ENCODE measurements at regions not wholly inside any gene's neighbourhood (a gene's known extent, or its start where the extent isn't known, plus 50 kb on each side); places are given as distances from the start of the nearest gene placed in this dataset.

GRCh38 chr5:4953576-4953975 is 186.6 kb upstream of the ADAMTS16 start:
- Histone ChIP-seq H3K9me3 (replicated peaks in 1 of 11) (no peaks in the 10 kb centered on the region), H3K27me3 (no peaks in the 10 kb centered on the region), H3K27ac (no peak overlapping the region), H4K20me1 (no peaks in the 10 kb centered on the region), H3K4me3 (no peak overlapping the region), H3K4me2 (no peak overlapping the region), H3K36me3 (no peaks in the 10 kb centered on the region), H3K9ac (no peak overlapping the region), H3K4me1 (no peaks in the 10 kb centered on the region)
- no peak for TF ChIP-seq Cebpa-rat (IDR thresholded peaks at IDR 0.05)

GRCh38 chr5:4954048-4954447 is 186.1 kb upstream of the ADAMTS16 start:
- TF ChIP-seq Cebpa-rat (IDR thresholded peaks at IDR 0.05): no peak
- Histone ChIP-seq H3K4me2 (no peak overlapping the region), H3K4me3 (no peak overlapping the region), H3K36me3 (no peaks in the 10 kb centered on the region), H3K9ac (no peak overlapping the region), H3K4me1 (no peaks in the 10 kb centered on the region), H3K9me3 (replicated peaks in 1 of 11) (no peaks in the 10 kb centered on the region), H3K27me3 (no peaks in the 10 kb centered on the region), H3K27ac (no peak overlapping the region), H4K20me1 (no peaks in the 10 kb centered on the region)

GRCh38 chr5:4963265-4963664 is 176.9 kb upstream of the ADAMTS16 start:
- H3K4me2 ChIP-seq: no peak overlapping the region
- H4K20me1 ChIP-seq: no peaks in the 10 kb centered on the region
- no peaks in the 10 kb centered on the region for H3K4me1 ChIP-seq
- no peaks in the 10 kb centered on the region for H3K36me3 ChIP-seq
- no peak overlapping the region for H3K4me3 ChIP-seq
- no peak overlapping the region for H3K27ac ChIP-seq
- no peak for TF ChIP-seq Cebpa-rat (IDR thresholded peaks at IDR 0.05)
- no peak overlapping the region for H3K9ac ChIP-seq
- no peaks in the 10 kb centered on the region for H3K9me3 ChIP-seq (replicated peaks in 1 of 11)
- no peaks in the 10 kb centered on the region for H3K27me3 ChIP-seq

GRCh38 chr5:4969351-4969750 is 170.8 kb upstream of the ADAMTS16 start:
- Histone ChIP-seq H3K4me2 (no peak overlapping the region), H3K27me3 (no peaks in the 10 kb centered on the region), H3K36me3 (no peaks in the 10 kb centered on the region), H3K4me3 (no peak overlapping the region), H3K27ac (no peak overlapping the region), H3K9me3 (replicated peaks in 1 of 11) (no peaks in the 10 kb centered on the region), H3K9ac (no peak overlapping the region), H3K4me1 (no peaks in the 10 kb centered on the region), H4K20me1 (no peaks in the 10 kb centered on the region)
- no peak for TF ChIP-seq Cebpa-rat (IDR thresholded peaks at IDR 0.05)

DNA sequence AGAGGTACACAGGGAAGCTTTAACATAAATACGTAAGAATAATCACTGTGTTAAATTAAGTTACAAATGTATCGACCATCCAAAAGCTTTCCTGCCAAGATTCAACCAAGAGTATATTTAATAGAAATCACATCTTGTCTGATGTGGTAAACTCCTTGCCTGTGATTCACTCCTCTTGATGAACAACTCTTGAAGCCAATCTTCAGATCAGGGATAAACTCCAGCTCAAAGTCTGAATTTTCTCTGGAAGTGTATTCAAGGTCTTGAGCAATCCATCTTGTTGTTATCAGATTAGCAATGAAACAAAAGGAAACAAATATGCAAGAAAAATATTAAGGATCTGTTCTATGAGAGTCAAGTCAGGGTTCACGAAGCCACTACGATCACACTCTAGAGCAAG is 170.0 kb upstream of the ADAMTS16 start:
- no peak for TF ChIP-seq Cebpa-rat (IDR thresholded peaks at IDR 0.05)
- Histone ChIP-seq H3K4me2 (no peak overlapping the region), H3K4me1 (no peaks in the 10 kb centered on the region), H3K27ac (no peak overlapping the region), H3K36me3 (no peaks in the 10 kb centered on the region), H3K9me3 (replicated peaks in 1 of 11) (no peaks in the 10 kb centered on the region), H3K9ac (no peak overlapping the region), H3K4me3 (no peak overlapping the region), H4K20me1 (no peaks in the 10 kb centered on the region), H3K27me3 (no peaks in the 10 kb centered on the region)

- TF ChIP-seq Cebpa-rat (IDR thresholded peaks at IDR 0.05): no peak
- H3K9me3 ChIP-seq (replicated peaks in 1 of 11): 0 out of 22 replicates have a peak, but pooled peaks cover 0 to 7% (median 0%) of the 10 kb centered on the region in 11 experiments
Observed at GRCh38 chr5:4976902-4977301, 163.2 kb upstream of the ADAMTS16 start.

DNA sequence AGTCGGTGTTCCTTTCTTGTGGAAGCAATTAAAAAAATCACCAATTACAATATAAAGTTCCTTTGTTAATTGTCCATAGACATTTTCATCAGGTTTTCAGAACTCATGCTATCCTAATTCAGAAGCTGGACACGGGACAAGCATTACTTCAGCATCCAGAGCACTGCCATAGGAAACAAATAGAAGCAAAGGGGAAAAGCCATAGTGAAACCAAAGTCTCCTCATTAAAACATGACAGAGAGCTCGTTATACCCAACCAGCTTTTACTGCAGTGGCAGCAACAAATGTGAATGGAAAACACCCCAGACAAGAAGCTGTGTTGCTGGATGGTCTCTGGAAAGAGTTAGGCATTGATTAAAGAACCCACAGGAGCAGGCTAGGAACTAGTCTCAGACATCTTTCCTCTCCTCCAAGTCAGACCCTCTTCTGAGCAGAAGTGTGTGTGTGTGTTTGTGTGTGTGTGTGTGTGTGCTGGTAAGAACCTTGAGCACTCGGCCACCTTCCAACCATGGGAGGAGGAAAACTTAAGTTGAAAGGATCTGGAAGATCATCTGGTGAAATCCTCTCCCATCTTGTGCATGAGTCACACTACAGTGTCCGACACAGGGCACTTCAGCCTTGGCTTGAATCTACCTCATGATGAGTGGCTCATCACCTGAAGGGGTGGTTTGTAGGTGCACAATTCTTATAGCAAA is 162.6 kb upstream of the ADAMTS16 start:
- no peak overlapping the region for H3K4me2 ChIP-seq
- H4K20me1 ChIP-seq: no peaks in the 10 kb centered on the region
- H3K9me3 ChIP-seq (replicated peaks in 1 of 11): 0 out of 22 replicates have a peak, but pooled peaks cover 0 to 7% (median 0%) of the 10 kb centered on the region in 11 experiments
- no peaks in the 10 kb centered on the region for H3K4me1 ChIP-seq
- no peak overlapping the region for H3K27ac ChIP-seq
- H3K36me3 ChIP-seq: no peaks in the 10 kb centered on the region
- no peak overlapping the region for H3K9ac ChIP-seq
- H3K4me3 ChIP-seq: no peak overlapping the region
- no peak for TF ChIP-seq Cebpa-rat (IDR thresholded peaks at IDR 0.05)
- H3K27me3 ChIP-seq: no peaks in the 10 kb centered on the region

More at GRCh38 chr5:4976902-4977301, 163.2 kb upstream of the ADAMTS16 start:
- Histone ChIP-seq H3K36me3 (no peaks in the 10 kb centered on the region), H3K4me3 (no peak overlapping the region), H3K9ac (no peak overlapping the region), H3K4me2 (no peak overlapping the region), H3K27ac (no peak overlapping the region), H3K4me1 (no peaks in the 10 kb centered on the region), H4K20me1 (no peaks in the 10 kb centered on the region), H3K27me3 (no peaks in the 10 kb centered on the region)

DNA sequence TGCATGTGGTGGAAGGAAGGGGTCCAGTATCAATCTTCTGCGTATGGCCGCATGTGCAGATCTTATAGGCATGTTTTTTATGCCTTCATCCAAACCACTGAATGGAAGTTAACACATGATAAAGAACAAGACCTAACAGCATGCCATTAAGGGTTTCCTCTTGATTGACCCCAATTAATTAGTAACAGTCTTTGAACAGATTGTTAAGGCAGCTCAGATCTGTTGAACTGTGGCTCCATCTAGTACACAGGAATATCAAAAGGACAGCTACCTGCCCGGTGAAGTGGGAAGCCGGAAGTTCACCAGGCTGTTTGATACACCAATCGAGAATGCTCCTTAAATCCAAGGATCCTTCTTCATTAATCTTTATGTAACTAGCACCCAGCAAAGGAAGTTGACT is 159.9 kb upstream of the ADAMTS16 start:
- no peak overlapping the region for H3K4me3 ChIP-seq
- no peaks in the 10 kb centered on the region for H3K36me3 ChIP-seq
- H3K4me2 ChIP-seq: no peak overlapping the region
- H4K20me1 ChIP-seq: no peaks in the 10 kb centered on the region
- no peak for TF ChIP-seq Cebpa-rat (IDR thresholded peaks at IDR 0.05)
- H3K27ac ChIP-seq: no peak overlapping the region
- H3K4me1 ChIP-seq: no peaks in the 10 kb centered on the region
- H3K9me3 ChIP-seq (replicated peaks in 1 of 11): 0 out of 22 replicates have a peak, but pooled peaks cover 0 to 7% (median 0%) of the 10 kb centered on the region in 11 experiments
- H3K27me3 ChIP-seq: no peaks in the 10 kb centered on the region
- no peak overlapping the region for H3K9ac ChIP-seq

DNA sequence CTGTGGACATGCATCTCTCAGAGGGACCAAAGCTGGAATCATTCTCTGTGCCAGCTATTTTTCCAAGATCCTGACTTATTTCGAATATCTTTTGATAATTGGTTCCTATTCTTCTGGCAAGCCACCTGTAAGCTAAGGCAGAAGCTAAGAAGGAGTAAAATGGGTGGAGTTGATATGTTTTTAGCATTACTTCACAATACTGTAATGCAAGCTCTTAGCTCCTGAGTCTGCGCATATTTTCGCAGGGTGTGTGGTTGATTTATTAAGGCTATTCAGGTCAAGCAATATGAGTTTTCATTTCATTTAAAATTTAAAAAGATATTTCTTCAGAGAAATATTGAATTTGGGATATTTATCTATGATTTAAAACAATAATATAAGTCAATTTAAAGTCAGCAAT is 158.5 kb upstream of the ADAMTS16 start:
- no peak overlapping the region for H3K4me3 ChIP-seq
- no peaks in the 10 kb centered on the region for H4K20me1 ChIP-seq
- 0 out of 22 replicates have a peak, but pooled peaks cover 0 to 7% (median 0%) of the 10 kb centered on the region in 11 experiments for H3K9me3 ChIP-seq (replicated peaks in 1 of 11)
- no peak overlapping the region for H3K4me2 ChIP-seq
- H3K27me3 ChIP-seq: no peaks in the 10 kb centered on the region
- no peak for TF ChIP-seq Cebpa-rat (IDR thresholded peaks at IDR 0.05)
- no peaks in the 10 kb centered on the region for H3K4me1 ChIP-seq
- no peak overlapping the region for H3K27ac ChIP-seq
- H3K36me3 ChIP-seq: no peaks in the 10 kb centered on the region
- H3K9ac ChIP-seq: no peak overlapping the region

DNA sequence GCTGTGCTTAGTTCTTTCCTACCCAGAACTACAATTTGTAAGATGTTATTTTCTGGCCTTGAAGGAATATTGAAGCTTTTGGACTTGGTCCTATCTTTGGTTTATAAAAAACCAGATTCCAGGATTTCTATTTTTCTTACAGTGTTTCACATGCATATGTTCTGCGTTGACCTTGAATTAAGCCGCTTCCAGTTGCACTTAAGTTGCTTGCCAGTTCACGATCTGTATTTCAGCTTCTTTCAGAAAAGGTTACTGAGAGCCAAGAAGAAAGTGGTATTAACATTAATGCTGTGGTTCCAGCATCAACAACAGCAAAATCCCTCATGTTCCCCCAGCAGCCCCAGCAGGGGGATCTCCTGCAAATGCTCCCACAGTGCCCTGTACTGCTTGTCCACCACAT is 156.4 kb upstream of the ADAMTS16 start:
- Histone ChIP-seq H4K20me1 (no peaks in the 10 kb centered on the region), H3K4me2 (no peak overlapping the region), H3K27me3 (no peaks in the 10 kb centered on the region), H3K27ac (no peak overlapping the region), H3K9ac (no peak overlapping the region), H3K9me3 (replicated peaks in 1 of 11) (0 out of 22 replicates have a peak, but pooled peaks cover 0 to under 1% (median 0%) of the 10 kb centered on the region in 11 experiments), H3K36me3 (no peaks in the 10 kb centered on the region), H3K4me1 (no peaks in the 10 kb centered on the region), H3K4me3 (no peak overlapping the region)
- TF ChIP-seq Cebpa-rat (IDR thresholded peaks at IDR 0.05): no peak

Measured in BLaER1 treated with 17β-estradiol and CSF1 and Interleukin-3, amounts not matched to agents 10 nM and 100 nM (cell line).